ENCODE measurements at regions not wholly inside any gene's neighbourhood (a gene's known extent, or its start where the extent isn't known, plus 50 kb on each side); places are given as distances from the start of the nearest gene placed in this dataset.
"Not testable (repeated sequence)": the region's sequence is repeated elsewhere in the genome, so short reads cannot be mapped to it uniquely, and the experiment has no call there.

GRCh38 chr4:106869551-106869950 lies 166.6 kb downstream of the DKK2 start:
- DNase-seq = no peak

GRCh38 chr4:106868381-106869035 lies 167.6 kb downstream of the DKK2 start:
- no peak for DNase-seq

- DNase-seq = no peak
Observed at GRCh38 chr4:106864231-106864630, 171.9 kb downstream of the DKK2 start.

- DNase-seq = no peak
Observed at GRCh38 chr4:106854569-106855351, 181.4 kb downstream of the DKK2 start.

GRCh38 chr4:106852426-106852825 lies 183.7 kb downstream of the DKK2 start:
- no peak for DNase-seq

GRCh38 chr4:106851726-106852125 lies 184.4 kb downstream of the DKK2 start:
- no peak for DNase-seq

GRCh38 chr4:106850691-106851090 lies 185.4 kb downstream of the DKK2 start:
- no peak for DNase-seq

- no peak for DNase-seq
Observed at GRCh38 chr4:106835919-106836318, 200.2 kb downstream of the DKK2 start.

GRCh38 chr4:106830879-106831278 lies 205.2 kb downstream of the DKK2 start:
- DNase-seq = no peak

GRCh38 chr4:106818764-106819163 lies 217.3 kb downstream of the DKK2 start:
- DNase-seq = no peak

GRCh38 chr4:106816496-106816895 lies 219.6 kb downstream of the DKK2 start:
- no peak for DNase-seq

GRCh38 chr4:106810122-106810521 lies 226.0 kb downstream of the DKK2 start:
- no peak for DNase-seq

- DNase-seq = no peak
Observed at GRCh38 chr4:106809076-106809475, 227.0 kb downstream of the DKK2 start.

GRCh38 chr4:106806158-106806797 lies 229.8 kb downstream of the DKK2 start:
- DNase-seq = no peak

GRCh38 chr4:106803083-106803482 lies 233.0 kb downstream of the DKK2 start:
- DNase-seq = no peak

GRCh38 chr4:106801386-106801785 lies 234.7 kb downstream of the DKK2 start:
- DNase-seq = no peak

GRCh38 chr4:106796876-106797275 lies 239.2 kb downstream of the DKK2 start:
- DNase-seq = no peak

- DNase-seq = no peak
Observed at GRCh38 chr4:106795326-106795725, 240.8 kb downstream of the DKK2 start.

GRCh38 chr4:106793933-106794332 lies 242.2 kb downstream of the DKK2 start:
- no peak for DNase-seq

GRCh38 chr4:106775636-106776035 lies 260.5 kb downstream of the DKK2 start:
- no peak for DNase-seq

- not testable (repeated sequence) for DNase-seq
Observed at GRCh38 chr4:106774055-106774454, 262.1 kb downstream of the DKK2 start.

GRCh38 chr4:106773076-106773905 lies 262.8 kb downstream of the DKK2 start:
- no peak for DNase-seq

GRCh38 chr4:106767991-106768390 lies 268.1 kb downstream of the DKK2 start:
- DNase-seq = no peak

Measured in stimulated activated CD8-positive, alpha-beta memory T cell treated with anti-CD3 and anti-CD28 coated beads, Interleukin-4, amount 100 ng/mL, for 48 hours (primary cell).